Lower lobe of right lung (tissue), 2 donors: ENCODE measurements at regions not wholly inside any gene's neighbourhood (a gene's known extent, or its start where the extent isn't known, plus 50 kb on each side); places are given as distances from the start of the nearest gene placed in this dataset.

Experiments used
- ATAC-seq, 2 donors: fragments of 200-7000 bp; cut with Tn5 transposase; one replicate each; pipeline ENCODE4 v1.9.1; 2020 to 2022; ENCODE audit warnings: mild to moderate bottlenecking in 2 of 2, moderate library complexity in 2 of 2
- DNase-seq: peaks from one replicate; pipeline ENCODE4 v3.0.0-alpha.2; 2020
- H3K27ac ChIP-seq: fragments of 200-600 bp; one replicate; pipeline ENCODE4 v1.8.0; 2022
- H3K27me3 ChIP-seq: fragments of 200-600 bp; one replicate; pipeline ENCODE4 v1.8.0; 2022; ENCODE audit warnings: low read depth
- H3K36me3 ChIP-seq: fragments of 200-600 bp; one replicate; pipeline ENCODE4 v1.8.0; 2022; ENCODE audit warnings: mild to moderate bottlenecking
- H3K4me1 ChIP-seq: fragments of 200-600 bp; one replicate; pipeline ENCODE4 v1.8.0; 2022
- H3K4me3 ChIP-seq: fragments of 200-600 bp; one replicate; pipeline ENCODE4 v1.8.0; 2022; ENCODE audit warnings: mild to moderate bottlenecking
- H3K9me3 ChIP-seq: fragments of 200-600 bp; one replicate; pipeline ENCODE4 v1.8.0; 2022
- intact Hi-C: fragments of 100-400 bp; cut with DNase I; formaldehyde crosslinking; loops from one replicate; pipeline ENCODE4 v1.11.0; 2022
- TF ChIP-seq, protein P1 (sequence below): fragments of 200-600 bp; IDR thresholded peaks from one replicate; pipeline ENCODE4 v1.8.0; 2022; ENCODE audit warnings: antibody characterized with exemption, mild to moderate bottlenecking
- donor health status: DM: no; HTN: yes; CAD: no; lungs with severe emphysema.

DNA sequence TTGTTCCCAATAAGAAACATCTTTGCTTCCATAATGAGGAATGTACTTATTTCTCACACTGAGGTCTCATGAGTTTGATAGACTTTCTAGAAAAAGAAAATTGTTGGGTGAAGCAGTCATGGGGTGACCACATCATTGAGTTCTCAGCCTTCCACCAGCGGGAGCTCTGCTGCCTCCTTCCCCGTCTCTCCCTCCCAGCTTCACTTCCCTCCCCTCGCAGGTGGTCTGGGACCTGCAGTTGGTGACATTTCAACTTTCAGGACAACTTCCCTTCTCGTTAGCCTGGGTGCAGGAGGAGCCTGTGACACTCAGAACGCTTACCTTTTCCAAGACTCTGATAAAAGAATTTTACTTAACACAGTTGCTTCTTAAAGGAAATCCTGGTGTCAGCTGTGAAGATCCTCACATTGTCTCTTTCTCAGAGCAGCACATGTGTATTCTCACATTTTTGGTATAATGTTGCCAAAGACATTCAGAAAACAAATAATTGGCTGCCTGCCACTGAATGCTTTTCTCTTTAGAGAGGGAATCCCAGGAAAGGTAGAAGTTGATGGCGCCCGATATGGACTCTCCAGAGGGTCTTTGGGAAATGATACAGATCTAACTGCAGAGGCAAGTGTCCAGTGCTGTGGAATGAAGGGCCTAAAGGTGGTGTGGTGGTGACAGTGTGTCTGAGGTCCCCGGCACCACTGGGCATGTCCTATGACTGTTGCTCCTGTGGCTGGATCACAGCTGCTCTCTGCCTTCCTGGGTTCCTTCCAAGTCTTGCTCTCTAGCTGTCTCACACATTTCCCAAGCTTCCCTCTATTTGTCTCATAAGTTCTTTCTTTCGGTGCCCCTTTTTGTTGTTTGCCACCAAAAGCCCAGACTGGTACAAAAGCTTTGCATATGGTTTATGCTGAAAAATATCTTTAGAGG lies 238.1 kb downstream of the GAS1 start:
- no peak for DNase-seq
- Histone ChIP-seq H3K9me3 (no peaks in the 10 kb centered on the region), H3K27me3 (peaks cover 10% of the 10 kb centered on the region), H3K4me3 (no peak overlapping the region), H3K4me1 (no peaks in the 10 kb centered on the region), H3K36me3 (no peaks in the 10 kb centered on the region), H3K27ac (no peak overlapping the region)
- TF ChIP-seq, protein P1, sequence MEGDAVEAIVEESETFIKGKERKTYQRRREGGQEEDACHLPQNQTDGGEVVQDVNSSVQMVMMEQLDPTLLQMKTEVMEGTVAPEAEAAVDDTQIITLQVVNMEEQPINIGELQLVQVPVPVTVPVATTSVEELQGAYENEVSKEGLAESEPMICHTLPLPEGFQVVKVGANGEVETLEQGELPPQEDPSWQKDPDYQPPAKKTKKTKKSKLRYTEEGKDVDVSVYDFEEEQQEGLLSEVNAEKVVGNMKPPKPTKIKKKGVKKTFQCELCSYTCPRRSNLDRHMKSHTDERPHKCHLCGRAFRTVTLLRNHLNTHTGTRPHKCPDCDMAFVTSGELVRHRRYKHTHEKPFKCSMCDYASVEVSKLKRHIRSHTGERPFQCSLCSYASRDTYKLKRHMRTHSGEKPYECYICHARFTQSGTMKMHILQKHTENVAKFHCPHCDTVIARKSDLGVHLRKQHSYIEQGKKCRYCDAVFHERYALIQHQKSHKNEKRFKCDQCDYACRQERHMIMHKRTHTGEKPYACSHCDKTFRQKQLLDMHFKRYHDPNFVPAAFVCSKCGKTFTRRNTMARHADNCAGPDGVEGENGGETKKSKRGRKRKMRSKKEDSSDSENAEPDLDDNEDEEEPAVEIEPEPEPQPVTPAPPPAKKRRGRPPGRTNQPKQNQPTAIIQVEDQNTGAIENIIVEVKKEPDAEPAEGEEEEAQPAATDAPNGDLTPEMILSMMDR = no peak
- intact Hi-C loops = no loop called here
- no peak for ATAC-seq

DNA sequence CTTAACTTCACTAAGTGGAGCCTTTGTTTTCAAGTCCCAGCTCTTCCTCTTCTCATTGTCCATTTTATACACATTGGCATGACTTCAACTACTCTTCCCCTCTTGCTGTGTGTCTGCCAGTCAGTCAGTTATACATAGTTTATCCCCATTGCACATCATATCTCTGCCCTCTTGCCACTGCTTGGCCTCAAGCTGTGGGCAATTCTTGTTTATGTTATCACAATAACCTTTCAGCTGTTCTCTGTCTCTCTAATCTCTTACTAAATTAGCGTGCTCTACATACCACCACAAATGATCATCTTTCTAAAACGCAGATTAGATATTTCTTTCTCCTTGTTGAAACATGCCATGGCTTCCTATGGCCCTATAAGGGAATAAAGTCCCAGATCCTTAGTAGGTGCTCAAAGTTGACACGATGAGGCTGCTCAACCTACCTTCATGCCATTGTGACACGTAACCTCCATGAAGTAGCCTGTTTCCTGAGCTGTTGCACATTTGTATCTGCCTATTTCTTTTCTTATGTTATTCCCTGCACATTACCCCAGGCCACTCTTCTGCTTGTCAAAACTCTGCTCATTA lies 239.3 kb downstream of the GAS1 start:
- DNase-seq = no peak
- TF ChIP-seq, protein P1 = no peak
- ATAC-seq = no peak
- Histone ChIP-seq H3K4me3 (no peak overlapping the region), H3K9me3 (no peaks in the 10 kb centered on the region), H3K4me1 (no peaks in the 10 kb centered on the region), H3K27ac (no peak overlapping the region), H3K27me3 (peaks cover 10% of the 10 kb centered on the region), H3K36me3 (no peaks in the 10 kb centered on the region)
- intact Hi-C loops = no loop called here

DNA sequence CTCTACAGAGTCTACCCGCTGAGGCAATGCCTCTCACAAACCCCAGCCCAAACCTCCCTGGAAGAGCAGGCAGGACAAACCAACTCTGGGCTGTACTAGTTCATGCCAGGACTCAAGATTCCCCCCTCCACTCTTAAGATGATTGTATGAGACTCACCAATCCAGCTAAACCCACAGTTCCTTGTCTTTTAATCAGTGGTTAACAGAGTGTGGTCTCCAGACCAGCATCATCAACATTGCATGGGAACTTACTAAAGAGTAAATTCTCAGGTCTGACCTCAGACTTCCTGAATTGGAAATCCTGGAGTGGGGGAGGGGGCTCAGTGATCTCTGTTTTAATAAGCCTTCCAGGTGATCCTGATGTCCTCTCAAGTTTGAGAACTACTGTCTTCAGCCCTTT lies 240.9 kb downstream of the GAS1 start:
- DNase-seq (no peak), ATAC-seq (no peak)
- no peak overlapping the region for H3K4me3 ChIP-seq
- no peak overlapping the region for H3K27ac ChIP-seq
- peaks cover 10% of the 10 kb centered on the region for H3K27me3 ChIP-seq
- TF ChIP-seq, protein P1 = no peak
- intact Hi-C loops = no loop called here
- H3K9me3 ChIP-seq = no peaks in the 10 kb centered on the region
- H3K36me3 ChIP-seq = no peaks in the 10 kb centered on the region
- H3K4me1 ChIP-seq = no peaks in the 10 kb centered on the region

DNA sequence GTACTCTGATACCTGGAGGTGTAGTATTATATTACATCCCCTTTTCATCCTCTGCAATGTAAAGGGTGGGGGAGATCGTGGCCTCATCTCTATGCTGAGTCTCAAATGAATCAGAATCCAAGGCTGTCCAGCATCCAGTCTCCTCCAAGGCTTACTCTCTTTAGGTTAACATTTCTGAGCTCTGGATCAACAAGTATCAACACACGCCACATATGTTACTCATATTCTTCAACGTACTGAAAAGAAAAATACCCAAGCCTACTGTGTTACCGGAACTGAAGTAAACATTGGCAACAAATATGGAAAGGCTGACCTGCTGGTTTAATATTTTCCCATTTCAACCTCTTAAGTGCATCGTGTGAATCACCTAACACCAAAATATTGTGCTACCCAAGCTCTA lies 241.8 kb downstream of the GAS1 start:
- Histone ChIP-seq H3K27ac (no peak overlapping the region), H3K36me3 (no peaks in the 10 kb centered on the region), H3K4me3 (no peak overlapping the region), H3K4me1 (no peaks in the 10 kb centered on the region), H3K9me3 (no peaks in the 10 kb centered on the region), H3K27me3 (peaks cover 10% of the 10 kb centered on the region)
- no peak for ATAC-seq
- intact Hi-C loops = no loop called here
- DNase-seq = no peak
- TF ChIP-seq, protein P1 = no peak

DNA sequence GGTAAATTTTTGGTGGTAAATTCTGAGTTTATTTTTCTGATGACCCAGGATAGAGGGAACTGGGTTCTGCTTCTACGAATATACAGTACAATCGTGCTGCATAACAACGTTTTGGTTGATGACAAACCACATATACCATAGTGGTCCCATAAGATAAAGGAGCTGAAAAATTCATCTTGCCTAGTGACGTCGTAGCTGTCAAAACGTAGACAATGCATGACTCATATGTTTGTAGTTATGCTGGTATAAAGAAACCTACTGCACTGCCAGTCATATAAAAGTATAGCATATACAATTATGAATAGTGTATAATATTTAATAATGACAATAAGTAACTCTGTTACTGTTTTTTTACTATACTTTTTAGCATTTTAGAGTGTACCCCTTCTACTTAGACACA lies 244.0 kb downstream of the GAS1 start:
- Histone ChIP-seq H3K4me1 (no peaks in the 10 kb centered on the region), H3K27ac (no peak overlapping the region), H3K27me3 (peaks cover 10% of the 10 kb centered on the region), H3K36me3 (no peaks in the 10 kb centered on the region), H3K4me3 (no peak overlapping the region), H3K9me3 (no peaks in the 10 kb centered on the region)
- TF ChIP-seq, protein P1 = no peak
- ATAC-seq = no peak
- intact Hi-C loops = no loop called here
- DNase-seq = no peak
